PC-3 (cell line): ENCODE measurements at regions not wholly inside any gene's neighbourhood (a gene's known extent, or its start where the extent isn't known, plus 50 kb on each side); places are given as distances from the start of the nearest gene placed in this dataset.

Experiments used
- ATAC-seq: fragments of 200-7000 bp; cut with Tn5 transposase; 2 replicates; pipeline ENCODE4 v1.9.1; 2020; ENCODE audit warnings: mild to moderate bottlenecking, moderate library complexity
- BruUV-seq: library from RNA; stranded (reverse); fragments of 400-500 nt; replicated peaks from 2 replicates; lab custom pipeline; 2021; lab: Mats Ljungman, UMichigan
- CTCF ChIA-PET: fragments of 300-600 bp; sonication (Branson Sonifier 250); formaldehyde crosslinking; loops from one replicate; lab custom pipeline; 2022; ENCODE audit warnings: antibody characterized with exemption; lab: Charles Lee
- POLR2A ChIA-PET: fragments of 300-600 bp; sonication (Branson Sonifier 250); formaldehyde crosslinking; loops from one replicate; lab custom pipeline; 2022; ENCODE audit warnings: antibody characterized with exemption; ENCODE audit not compliant: unreplicated experiment; lab: Charles Lee
- DNase-seq: peaks from one replicate; pipeline ENCODE4 v3.0.0-alpha.2; 2015
- H2AFZ ChIP-seq: fragments of 300-600 bp; sonication (generic); 2 replicates; pipeline ENCODE4 v1.6.0; 2016; ENCODE audit warnings: antibody characterized with exemption, low read length
- H3F3A ChIP-seq: fragments of 300-600 bp; sonication (generic); one replicate; pipeline ENCODE4 v1.6.0; 2017; ENCODE audit warnings: antibody characterized with exemption, low read length, control low read depth, mild to moderate bottlenecking; ENCODE audit not compliant: unreplicated experiment
- H3K27ac ChIP-seq: fragments of 300-600 bp; sonication (generic); 2 replicates; pipeline ENCODE4 v1.5.1; 2016; ENCODE audit warnings: mild to moderate bottlenecking, low read length
- H3K27me3 ChIP-seq: fragments of 300-600 bp; sonication (generic); 2 replicates; pipeline ENCODE4 v1.6.1; 2016; ENCODE audit warnings: low read length, mixed read lengths
- H3K36me3 ChIP-seq: fragments of 300-600 bp; sonication (generic); 2 replicates; pipeline ENCODE4 v1.6.1; 2016; ENCODE audit warnings: low read depth, mixed run types, low read length, mixed read lengths
- H3K4me1 ChIP-seq: fragments of 300-600 bp; sonication (generic); 2 replicates; pipeline ENCODE4 v1.5.1; 2016; ENCODE audit warnings: low read length; ENCODE audit not compliant: insufficient read depth
- H3K4me2 ChIP-seq: fragments of 300-600 bp; sonication (generic); 2 replicates; pipeline ENCODE4 v1.6.0; 2016; ENCODE audit warnings: low read length
- H3K4me3 ChIP-seq: fragments of 300-600 bp; sonication (generic); 2 replicates; pipeline ENCODE4 v1.5.1; 2016; ENCODE audit warnings: mild to moderate bottlenecking, low read length, mixed read lengths
- H3K79me2 ChIP-seq: fragments of 300-600 bp; sonication (generic); 2 replicates; pipeline ENCODE4 v1.6.1; 2017; ENCODE audit warnings: low read length, mixed read lengths
- H3K9ac ChIP-seq: fragments of 300-600 bp; sonication (generic); 2 replicates; pipeline ENCODE4 v1.6.0; 2016; ENCODE audit warnings: mild to moderate bottlenecking, low read length
- H3K9me2 ChIP-seq: fragments of 300-600 bp; sonication (generic); replicated peaks from 2 replicates; pipeline ENCODE4 v1.6.1; 2016; ENCODE audit warnings: mixed run types, low read length, mixed read lengths
- H3K9me3 ChIP-seq: fragments of 300-600 bp; sonication (generic); 2 replicates; pipeline ENCODE4 v1.6.1; 2016; ENCODE audit warnings: low read length, mixed read lengths
- H4K20me1 ChIP-seq: fragments of 300-600 bp; sonication (generic); 2 replicates; pipeline ENCODE4 v1.6.1; 2016; ENCODE audit warnings: low read length, mixed read lengths
- CTCF ChIP-seq: fragments of 300-600 bp; sonication (generic); conservative IDR thresholded peaks from 2 replicates; pipeline ENCODE4 v1.5.1; 2017; ENCODE audit warnings: antibody characterized with exemption, low read depth, mild to moderate bottlenecking, low read length
- EZH2 ChIP-seq: fragments of 300-600 bp; sonication (generic); IDR thresholded peaks from one replicate; pipeline ENCODE4 v1.6.1; 2017; ENCODE audit warnings: antibody characterized with exemption, mild to moderate bottlenecking, low read length; ENCODE audit not compliant: unreplicated experiment
- EZH2phosphoT487 ChIP-seq: fragments of 300-600 bp; sonication (generic); IDR thresholded peaks from 2 replicates; pipeline ENCODE4 v1.6.1; 2018; ENCODE audit warnings: mild to moderate bottlenecking, antibody characterized with exemption, low read length, borderline replicate concordance
- intact Hi-C: fragments of 100-400 bp; cut with micrococcal nuclease; formaldehyde crosslinking; loops from 2 replicates; pipeline ENCODE4 v1.9.0; 2023

DNA sequence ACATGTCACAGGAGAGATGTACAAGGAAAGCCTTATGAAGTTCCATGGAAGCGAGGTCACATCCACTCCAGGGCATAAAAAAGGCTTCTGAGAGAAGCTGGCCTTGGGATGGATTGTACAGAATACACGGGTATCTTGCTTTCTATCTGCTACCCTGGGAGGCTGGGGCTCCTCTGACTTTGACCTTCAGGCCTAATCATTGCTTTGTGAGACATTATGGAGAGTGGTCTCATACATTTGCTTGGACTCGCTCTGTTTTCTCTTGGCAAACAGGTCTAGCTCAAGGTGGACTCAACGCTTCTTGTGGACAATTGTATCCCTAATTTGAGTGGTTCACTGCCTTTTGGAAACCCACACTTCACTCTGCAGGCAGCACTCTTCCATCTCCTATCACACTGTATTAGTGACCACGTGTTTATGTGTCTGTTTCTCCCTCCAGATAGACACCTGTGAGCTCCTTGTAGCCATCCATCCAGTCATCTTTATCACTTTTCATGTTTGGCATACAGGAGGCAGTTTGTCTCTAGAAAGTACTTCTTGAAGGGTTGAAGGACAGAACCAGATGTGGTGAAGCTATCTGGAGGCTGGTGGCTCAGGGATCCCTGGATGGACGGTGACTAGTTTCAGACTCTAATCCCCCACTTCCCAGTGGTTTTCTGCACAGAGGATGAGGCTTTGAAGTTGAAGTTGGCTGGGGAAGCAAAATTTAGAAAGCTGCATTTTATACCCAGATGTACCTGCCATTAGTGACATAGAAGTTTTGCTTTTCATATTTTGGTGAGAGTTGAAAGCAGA, 267.8 kb downstream of the CYRIA start:
- no peak for DNase-seq
- Histone ChIP-seq H2AFZ (no peak overlapping the region), H4K20me1 (no peaks in the 10 kb centered on the region), H3F3A (no peaks in the 10 kb centered on the region), H3K79me2 (no peaks in the 10 kb centered on the region), H3K9me3 (no peaks in the 10 kb centered on the region), H3K4me1 (no peaks in the 10 kb centered on the region), H3K4me3 (no peak overlapping the region), H3K27me3 (no peaks in the 10 kb centered on the region), H3K9ac (no peak overlapping the region), H3K27ac (no peak overlapping the region), H3K9me2 (no peaks in the 10 kb centered on the region), H3K36me3 (no peaks in the 10 kb centered on the region), H3K4me2 (no peak overlapping the region)
- ATAC-seq, result no peak
- ChIA-PET CTCF (no interaction called here), POLR2A (no interaction called here)
- no peak for TF ChIP-seq EZH2
- no peak for TF ChIP-seq CTCF
- TF ChIP-seq EZH2phosphoT487, result no peak
- intact Hi-C loops, result no loop called here
- no TSS peak for BruUV-seq

- H3K79me2 ChIP-seq, result no peaks in the 10 kb centered on the region
- H3K36me3 ChIP-seq, result no peaks in the 10 kb centered on the region
- H3F3A ChIP-seq, result no peaks in the 10 kb centered on the region
- CTCF ChIA-PET, result no interaction called here
- DNase-seq (no peak), ATAC-seq (no peak)
- intact Hi-C loops, result no loop called here
- TF ChIP-seq EZH2, result no peak
- no peak for TF ChIP-seq EZH2phosphoT487
- TF ChIP-seq CTCF, result no peak
- no peaks in the 10 kb centered on the region for H3K4me1 ChIP-seq
- H3K4me3 ChIP-seq, result no peak overlapping the region
- no peaks in the 10 kb centered on the region for H3K9me2 ChIP-seq
- no peaks in the 10 kb centered on the region for H4K20me1 ChIP-seq
- no TSS peak for BruUV-seq
- no peak overlapping the region for H2AFZ ChIP-seq
- H3K27ac ChIP-seq, result no peak overlapping the region
- H3K9ac ChIP-seq, result no peak overlapping the region
- H3K4me2 ChIP-seq, result no peak overlapping the region
- H3K27me3 ChIP-seq, result no peaks in the 10 kb centered on the region
- H3K9me3 ChIP-seq, result no peaks in the 10 kb centered on the region
- POLR2A ChIA-PET, result no interaction called here
These were observed 268.6 kb downstream of the CYRIA start for GRCh38 chr2:16396986-16397385.

- Histone ChIP-seq H3K36me3 (no peaks in the 10 kb centered on the region), H3K9me2 (no peaks in the 10 kb centered on the region), H3K79me2 (no peaks in the 10 kb centered on the region), H4K20me1 (no peaks in the 10 kb centered on the region), H3K9ac (no peak overlapping the region), H3K4me2 (no peak overlapping the region), H3K4me1 (no peaks in the 10 kb centered on the region), H3K27me3 (no peaks in the 10 kb centered on the region), H3K4me3 (no peak overlapping the region), H3K9me3 (no peaks in the 10 kb centered on the region), H2AFZ (no peak overlapping the region), H3F3A (no peaks in the 10 kb centered on the region), H3K27ac (no peak overlapping the region)
- no peak for DNase-seq
- ChIA-PET POLR2A (no interaction called here), CTCF (no interaction called here)
- intact Hi-C loops, result no loop called here
- BruUV-seq, result no TSS peak
- no peak for ATAC-seq
- TF ChIP-seq CTCF (no peak), EZH2 (no peak), EZH2phosphoT487 (no peak)
These were observed 269.5 kb downstream of the CYRIA start for GRCh38 chr2:16396171-16396570.
